Tibial nerve (tissue), 4 donors: ENCODE measurements at regions not wholly inside any gene's neighbourhood (a gene's known extent, or its start where the extent isn't known, plus 50 kb on each side); places are given as distances from the start of the nearest gene placed in this dataset.

Source experiments
- CTCF ChIP-seq, 5 experiments: fragments of 200-600 bp in 3 of 5; fragments of 450-650 bp in 2 of 5; sonication (generic) in 3 of 5; IDR thresholded peaks; one replicate each; pipeline ENCODE4 v1.5.1; 2016 to 2019; ENCODE audit warnings: antibody characterized with exemption in 5 of 5, mild to moderate bottlenecking in 3 of 5, moderate library complexity in 2 of 5
- EP300 ChIP-seq, 2 donors: sonication (generic); formaldehyde crosslinking; IDR thresholded peaks; one replicate each; pipeline ENCODE4 v1.6.1; 2017; ENCODE audit warnings: antibody characterized with exemption in 2 of 2, mild to moderate bottlenecking in 1 of 2
- POLR2A ChIP-seq, 2 donors: fragments of 450-650 bp; IDR thresholded peaks; one replicate each; pipeline ENCODE4 v1.6.1; 2017; ENCODE audit warnings: antibody characterized with exemption in 2 of 2, mild to moderate bottlenecking in 2 of 2, moderate library complexity in 2 of 2

DNA sequence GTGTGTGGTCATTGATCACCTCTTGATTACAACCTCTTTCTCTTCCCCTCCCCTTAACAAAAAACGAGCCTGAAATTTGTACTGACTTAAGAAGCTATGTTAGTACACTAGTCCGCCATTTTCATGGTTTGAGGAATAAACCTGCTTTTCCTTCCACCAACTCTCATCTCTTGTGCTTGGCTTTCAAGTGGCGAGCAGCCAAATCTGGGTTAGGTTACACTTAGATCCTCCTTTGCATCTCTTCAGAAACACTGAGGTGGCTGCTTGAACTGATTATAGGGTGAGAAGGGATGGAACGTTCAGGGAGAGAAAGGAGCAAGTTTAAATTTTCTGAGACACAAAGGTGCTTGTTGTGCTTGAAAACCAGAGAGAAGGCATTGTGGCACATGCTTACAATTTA is 2171.4 kb downstream of the LRRC4C start:
- TF ChIP-seq POLR2A (IDR thresholded peaks at IDR 0.05): no peak
- TF ChIP-seq CTCF (IDR thresholded peaks at IDR 0.05): no peak
- TF ChIP-seq EP300 (IDR thresholded peaks at IDR 0.05): no peak
